ENCODE measurements at regions not wholly inside any gene's neighbourhood (a gene's known extent, or its start where the extent isn't known, plus 50 kb on each side); places are given as distances from the start of the nearest gene placed in this dataset.
"Not testable (repeated sequence)": the region's sequence is repeated elsewhere in the genome, so short reads cannot be mapped to it uniquely, and the experiment has no call there.

- intact Hi-C loops (cut with DNase I); DNase-seq (ENCODE audit: low spot score): not testable (repeated sequence)
Observed at GRCh38 chr5:100096328-100096727, 438.8 kb upstream of the FAM174A start.

- intact Hi-C loops (cut with DNase I); DNase-seq (ENCODE audit: low spot score): not testable (repeated sequence)
Observed at GRCh38 chr5:100080703-100081102, 454.5 kb upstream of the FAM174A start.

GRCh38 chr5:100079163-100079562 is 456.0 kb upstream of the FAM174A start:
- intact Hi-C loops (cut with DNase I); DNase-seq (ENCODE audit: low spot score): not testable (repeated sequence)

GRCh38 chr5:100066020-100066419 is 469.2 kb upstream of the FAM174A start:
- DNase-seq (ENCODE audit: low spot score); intact Hi-C loops (cut with DNase I): not testable (repeated sequence)

- no peak for DNase-seq (ENCODE audit: low spot score)
- intact Hi-C loops (cut with DNase I) = no loop called here
Observed at GRCh38 chr5:100043475-100043874, 491.7 kb upstream of the FAM174A start.

- DNase-seq (ENCODE audit: low spot score) = no peak
- intact Hi-C loops (cut with DNase I) = no loop called here
Observed at GRCh38 chr5:100026606-100027005, 508.6 kb upstream of the FAM174A start.

- intact Hi-C loops (cut with DNase I) = no loop called here
- DNase-seq (ENCODE audit: low spot score) = no peak
Observed at GRCh38 chr5:100023536-100023935, 511.6 kb upstream of the FAM174A start.

- DNase-seq (ENCODE audit: low spot score) = no peak
- intact Hi-C loops (cut with DNase I) = no loop called here
Observed at GRCh38 chr5:100017520-100018262, 517.5 kb upstream of the FAM174A start.

- intact Hi-C loops (cut with DNase I); DNase-seq (ENCODE audit: low spot score): not testable (repeated sequence)
Observed at GRCh38 chr5:100013305-100013704, 521.9 kb upstream of the FAM174A start.

GRCh38 chr5:100011160-100011559 is 524.0 kb upstream of the FAM174A start:
- DNase-seq (ENCODE audit: low spot score); intact Hi-C loops (cut with DNase I): not testable (repeated sequence)

GRCh38 chr5:100004969-100005368 is 530.2 kb upstream of the FAM174A start:
- intact Hi-C loops (cut with DNase I) = no loop called here
- DNase-seq (ENCODE audit: low spot score) = no peak

- DNase-seq (ENCODE audit: low spot score) = no peak
- intact Hi-C loops (cut with DNase I) = no loop called here
Observed at GRCh38 chr5:99998319-99998718, 536.9 kb upstream of the FAM174A start.

GRCh38 chr5:99995407-99995806 is 539.8 kb upstream of the FAM174A start:
- DNase-seq (ENCODE audit: low spot score) = no peak
- intact Hi-C loops (cut with DNase I) = no loop called here

- intact Hi-C loops (cut with DNase I) = no loop called here
- DNase-seq (ENCODE audit: low spot score) = no peak
Observed at GRCh38 chr5:99973779-99974178, 561.4 kb upstream of the FAM174A start.

- DNase-seq (ENCODE audit: low spot score) = peak; percentile 72
- intact Hi-C loops (cut with DNase I) = no loop called here
Observed at GRCh38 chr5:99955962-99956361, 579.2 kb upstream of the FAM174A start.

GRCh38 chr5:99955006-99955405 is 580.2 kb upstream of the FAM174A start:
- no peak for DNase-seq (ENCODE audit: low spot score)
- intact Hi-C loops (cut with DNase I) = no loop called here

GRCh38 chr5:99949969-99950524 is 585.1 kb upstream of the FAM174A start:
- no peak for DNase-seq (ENCODE audit: low spot score)
- intact Hi-C loops (cut with DNase I) = no loop called here

GRCh38 chr5:99949361-99949760 is 585.8 kb upstream of the FAM174A start:
- no peak for DNase-seq (ENCODE audit: low spot score)
- intact Hi-C loops (cut with DNase I) = no loop called here

GRCh38 chr5:99948850-99949249 is 586.3 kb upstream of the FAM174A start:
- DNase-seq (ENCODE audit: low spot score) = no peak
- intact Hi-C loops (cut with DNase I) = no loop called here

GRCh38 chr5:99945478-99946442 is 589.4 kb upstream of the FAM174A start:
- intact Hi-C loops (cut with DNase I) = no loop called here
- no peak for DNase-seq (ENCODE audit: low spot score)

Data from cardiac septum (tissue), 1 donor.